GM12878 (cell line): ENCODE measurements at regions not wholly inside any gene's neighbourhood (a gene's known extent, or its start where the extent isn't known, plus 50 kb on each side); places are given as distances from the start of the nearest gene placed in this dataset.

Source experiments
- ATAC-seq: fragments of 200-7000 bp; cut with Tn5 transposase; 3 replicates; pipeline ENCODE4 v1.9.1; 2020; ENCODE audit warnings: mild to moderate bottlenecking, moderate library complexity
- BruUV-seq: library from RNA; stranded (reverse); fragments of 400-500 nt; replicated peaks from 2 replicates; lab custom pipeline; 2021; lab: Mats Ljungman, UMichigan
- CTCF ChIA-PET: fragments of 300-600 bp; sonication (Branson Sonifier 250); formaldehyde crosslinking; extraction: SDS; loops from one replicate; lab custom pipeline; 2021; ENCODE audit warnings: inconsistent platforms; lab: Yijun Ruan, JAX
- POLR2A ChIA-PET: fragments of 350-600 bp; formaldehyde crosslinking; extraction: SDS; loops from one replicate; lab custom pipeline; 2021; ENCODE audit warnings: inconsistent platforms; lab: Charles Lee
- RAD21 ChIA-PET: fragments of 300-600 bp; sonication (Branson Sonifier 250); formaldehyde crosslinking; loops from one replicate; lab custom pipeline; 2023; ENCODE audit warnings: antibody characterized with exemption; ENCODE audit not compliant: unreplicated experiment; lab: Charles Lee
- SMC1A ChIA-PET: fragments of 300-600 bp; sonication (Branson Sonifier 250); formaldehyde crosslinking; loops from one replicate; lab custom pipeline; 2023; ENCODE audit not compliant: unreplicated experiment, uncharacterized antibody; lab: Charles Lee
- DNase-seq: peaks from one replicate; pipeline ENCODE4 v3.0.0-alpha.2; 2011; ENCODE audit warnings: low read depth, low spot score
- FAIRE-seq: peaks from 3 replicates; lab custom pipeline; 2011; peaks lifted over from hg19 to GRCh38; lab: Jason Lieb, UNC
- H2AFZ ChIP-seq: 2 replicates; pipeline ENCODE4 v1.6.0; 2011; ENCODE audit warnings: low read depth, low read length, control low read depth; ENCODE audit not compliant: control insufficient read depth
- H3K27ac ChIP-seq: 2 replicates; pipeline ENCODE4 v1.5.1; 2011; ENCODE audit warnings: control low read depth; ENCODE audit not compliant: control insufficient read depth, insufficient read depth
- H3K27me3 ChIP-seq, 2 experiments: replicated peaks in 1 of 2; 2 replicates each; pipeline versions ENCODE4 v1.6.0 to v1.6.1; 2011; ENCODE audit warnings: low read length in 1 of 2; ENCODE audit not compliant: control insufficient read depth in 2 of 2, insufficient read depth in 2 of 2
- H3K36me3 ChIP-seq, 2 experiments: 2 replicates each; pipeline ENCODE4 v1.5.1; 2011; ENCODE audit warnings: low read length in 1 of 2; ENCODE audit not compliant: control insufficient read depth in 2 of 2, insufficient read depth in 2 of 2
- H3K4me1 ChIP-seq: 2 replicates; pipeline ENCODE4 v1.6.1; 2011; ENCODE audit warnings: mild to moderate bottlenecking, low read length, moderate library complexity, mixed read lengths; ENCODE audit not compliant: control insufficient read depth, insufficient read depth
- H3K4me2 ChIP-seq: 2 replicates; pipeline ENCODE4 v1.6.0; 2011; ENCODE audit warnings: control low read depth; ENCODE audit not compliant: control insufficient read depth, insufficient read depth
- H3K4me3 ChIP-seq: fragments of 200-600 bp; sonication (generic); 2 replicates; pipeline ENCODE4 v1.5.1; 2016
- H3K79me2 ChIP-seq: 2 replicates; pipeline ENCODE4 v1.6.0; 2011; ENCODE audit warnings: low read length; ENCODE audit not compliant: control insufficient read depth, insufficient read depth
- H3K9ac ChIP-seq: 2 replicates; pipeline ENCODE4 v1.8.0; 2011; ENCODE audit warnings: low read length, control low read depth, mixed read lengths; ENCODE audit not compliant: control insufficient read depth, insufficient read depth
- H3K9me3 ChIP-seq: replicated peaks from 3 replicates; pipeline ENCODE4 v1.5.1; 2011; ENCODE audit warnings: mild to moderate bottlenecking, low read length; ENCODE audit not compliant: control insufficient read depth, insufficient read depth
- H4K20me1 ChIP-seq: 2 replicates; pipeline ENCODE4 v1.6.0; 2011; ENCODE audit not compliant: control insufficient read depth, insufficient read depth
- BCL11A ChIP-seq: IDR thresholded peaks from 2 replicates; pipeline ENCODE4 v1.6.1; 2011; ENCODE audit warnings: low read depth, low read length
- CBFB ChIP-seq: IDR thresholded peaks from 2 replicates; pipeline ENCODE4 v1.6.1; 2016; ENCODE audit warnings: antibody characterized with exemption, low read depth
- CREB1 ChIP-seq: IDR thresholded peaks from 2 replicates; pipeline ENCODE4 v1.6.1; 2012; ENCODE audit warnings: low read depth, mild to moderate bottlenecking, inconsistent platforms
- CREM ChIP-seq: IDR thresholded peaks from 2 replicates; pipeline ENCODE4 v1.6.1; 2014; ENCODE audit warnings: antibody characterized with exemption, low read depth
- CUX1 ChIP-seq: IDR thresholded peaks from 2 replicates; pipeline ENCODE4 v1.6.1; 2012; ENCODE audit warnings: improper control_type of control experiment, low read depth, low read length; ENCODE audit not compliant: insufficient replicate concordance
- EZH2 ChIP-seq: IDR thresholded peaks from 2 replicates; pipeline ENCODE4 v1.6.1; 2012; ENCODE audit warnings: low read depth, mild to moderate bottlenecking, control low read depth, inconsistent platforms, low read length, borderline replicate concordance; ENCODE audit not compliant: control insufficient read depth
- FOXM1 ChIP-seq: IDR thresholded peaks from 2 replicates; pipeline ENCODE4 v1.6.1; 2012; ENCODE audit warnings: low read depth, mild to moderate bottlenecking, inconsistent platforms, low read length, moderate library complexity
- RELB ChIP-seq: fragments of 450-650 bp; IDR thresholded peaks from 2 replicates; pipeline ENCODE4 v1.6.1; 2017; ENCODE audit warnings: low read depth, mild to moderate bottlenecking, moderate library complexity
- STAT1 ChIP-seq: fragments of 450-650 bp; conservative IDR thresholded peaks from 2 replicates; pipeline ENCODE4 v1.6.1; 2014; ENCODE audit warnings: antibody characterized with exemption, mild to moderate bottlenecking
- TCF3 ChIP-seq: IDR thresholded peaks from 2 replicates; pipeline ENCODE4 v1.6.1; 2012; ENCODE audit warnings: low read depth, mild to moderate bottlenecking, low read length, borderline replicate concordance; ENCODE audit not compliant: insufficient read depth
- TCF7 ChIP-seq: IDR thresholded peaks from 2 replicates; pipeline ENCODE4 v1.6.1; 2014; ENCODE audit warnings: antibody characterized with exemption, borderline replicate concordance
- ZBTB4 ChIP-seq: fragments of 450-650 bp; formaldehyde crosslinking; IDR thresholded peaks from 2 replicates; pipeline ENCODE4 v1.4.0; 2022; ENCODE audit warnings: mild to moderate bottlenecking, moderate library complexity
- WGBS: methylation state at CpG from one replicate; pipeline ENCODE4 v1.1.6; 2016; ENCODE audit warnings: low lambda C conversion rate; ENCODE audit not compliant: insufficient replicate concordance, insufficient coverage; ENCODE audit errors: missing lambda C conversion rate; 5-methylcytosine and 5-hydroxymethylcytosine counted together
- in situ Hi-C: fragments of 300-500 bp; cut with MboI; formaldehyde crosslinking; loops from 9 replicates; pipeline ENCODE4 v1.14.3; 2018; ENCODE audit warnings: mixed read lengths
- intact Hi-C: fragments of 100-400 bp; cut with micrococcal nuclease; formaldehyde crosslinking; loops from one replicate; pipeline ENCODE4 v1.14.2; 2022; ENCODE audit not compliant: unreplicated experiment

GRCh38 chr22:25447686-25448434, 116.6 kb upstream of the GRK3 start:
- FAIRE-seq (peak; percentile 93), ATAC-seq (peak; percentile 92), DNase-seq (peak; percentile 84)
- intact Hi-C loops (loop anchor here (2.0 to 5.0 kb wide), 3 partner anchors 46 to 211 kb away; no protein-coding TSS in a partner anchor), in situ Hi-C loops (loop anchor here (5.0 kb wide), 1 partner anchor 86 kb away; no protein-coding TSS in a partner anchor)
- POLR2A ChIA-PET, result interaction anchor here (0.5 kb wide), 1 partner anchor 364 kb away, joined by 7 read pairs; no protein-coding TSS in a partner anchor
- peak overlapping the region; percentile 70 for H3K27ac ChIP-seq
- no peaks in the 10 kb centered on the region for H3K27me3 ChIP-seq
- H3K4me2 ChIP-seq, result peak overlapping the region; percentile 72
- SMC1A ChIA-PET, result interaction anchor here (1.0 to 1.9 kb wide), 9 partner anchors 44 to 330 kb away, joined by 3 to 9 read pairs (median 4); no protein-coding TSS in a partner anchor
- H3K4me3 ChIP-seq, result peak overlapping the region; percentile 83
- CTCF ChIA-PET, result interaction anchor here (0.6 to 2.7 kb wide), 30 partner anchors 10 to 331 kb away, joined by 3 to 19 read pairs (median 4); no protein-coding TSS in a partner anchor
- H3K4me1 ChIP-seq, result no peaks in the 10 kb centered on the region; the same call in 1 of the 2 replicates
- no peaks in the 10 kb centered on the region for H3K36me3 ChIP-seq
- RAD21 ChIA-PET, result interaction anchor here (1.0 to 1.9 kb wide), 9 partner anchors 26 to 883 kb away, joined by 3 to 9 read pairs (median 5); no protein-coding TSS in a partner anchor
- no TSS peak for BruUV-seq
- WGBS, result under 1% methylated on average over 28 of the region's 30 CpGs
- peaks cover 55% of the 10 kb centered on the region for H3K79me2 ChIP-seq
- H3K9me3 ChIP-seq, result no peaks in the 10 kb centered on the region
- peak overlapping the region; percentile 93 for H3K9ac ChIP-seq
- peaks cover 2% of the 10 kb centered on the region; the same call in 1 of the 2 replicates for H4K20me1 ChIP-seq
- peak overlapping the region; percentile 72 for H2AFZ ChIP-seq
- 0 out of 2 replicates have a peak, but pooled peaks have one; percentile 12 for TF ChIP-seq RELB
- no peak for TF ChIP-seq ZBTB4 (CRISPR knock-in tag)
- no peak for TF ChIP-seq TCF3
- TF ChIP-seq CREB1, result no peak
- 0 out of 2 replicates have a peak, but pooled peaks have one; percentile 66 for TF ChIP-seq STAT1
- no peak for TF ChIP-seq BCL11A
- TF ChIP-seq FOXM1, result no peak
- no peak for TF ChIP-seq EZH2
- TF ChIP-seq CUX1, result no peak
- TF ChIP-seq TCF7, result no peak
- peak; percentile 41; the same call in 1 of the 2 replicates for TF ChIP-seq CBFB
- TF ChIP-seq CREM, result 0 out of 2 replicates have a peak, but pooled peaks have one; percentile 51
